ENCODE measurements at regions not wholly inside any gene's neighbourhood (a gene's known extent, or its start where the extent isn't known, plus 50 kb on each side); places are given as distances from the start of the nearest gene placed in this dataset.

- H3K4me3 ChIP-seq (ENCODE audit: low read depth, low read length) = no peak overlapping the region
- TF ChIP-seq CTCF (IDR thresholded peaks at IDR 0.05; ENCODE audit: borderline replicate concordance, insufficient read depth, low read depth, low read length) = no peak
Measured at GRCh38 chr6:33962246-33963027, 158.6 kb upstream of the MLN start.

- TF ChIP-seq CTCF (IDR thresholded peaks at IDR 0.05; ENCODE audit: borderline replicate concordance, insufficient read depth, low read depth, low read length) = no peak
- H3K4me3 ChIP-seq (ENCODE audit: low read depth, low read length) = no peak overlapping the region
Measured at GRCh38 chr6:33961691-33962090, 157.9 kb upstream of the MLN start.

- no peak overlapping the region for H3K4me3 ChIP-seq (ENCODE audit: low read depth, low read length)
Measured at GRCh38 chr6:33960345-33961313, 156.8 kb upstream of the MLN start.

GRCh38 chr6:33959661-33960344 is 156.0 kb upstream of the MLN start:
- no peak for TF ChIP-seq CTCF (IDR thresholded peaks at IDR 0.05; ENCODE audit: borderline replicate concordance, insufficient read depth, low read depth, low read length)

More at GRCh38 chr6:33960345-33961313, 156.8 kb upstream of the MLN start:
- no peak for TF ChIP-seq CTCF (IDR thresholded peaks at IDR 0.05; ENCODE audit: borderline replicate concordance, insufficient read depth, low read depth, low read length)

GRCh38 chr6:33959329-33959651 is 155.5 kb upstream of the MLN start:
- H3K4me3 ChIP-seq (ENCODE audit: low read depth, low read length) = no peak overlapping the region
- TF ChIP-seq CTCF (IDR thresholded peaks at IDR 0.05; ENCODE audit: borderline replicate concordance, insufficient read depth, low read depth, low read length) = no peak

More at GRCh38 chr6:33959661-33960344, 156.0 kb upstream of the MLN start:
- no peak overlapping the region for H3K4me3 ChIP-seq (ENCODE audit: low read depth, low read length)

- peak; percentile 48 for TF ChIP-seq CTCF (IDR thresholded peaks at IDR 0.05; ENCODE audit: borderline replicate concordance, insufficient read depth, low read depth, low read length)
- no peak overlapping the region for H3K4me3 ChIP-seq (ENCODE audit: low read depth, low read length)
Measured at GRCh38 chr6:33958526-33959328, 154.9 kb upstream of the MLN start.

Data from GM12875 (cell line).